Spleen (tissue), 11 donors: ENCODE measurements at regions not wholly inside any gene's neighbourhood (a gene's known extent, or its start where the extent isn't known, plus 50 kb on each side); places are given as distances from the start of the nearest gene placed in this dataset.

Source experiments
- DNase-seq: peaks from one replicate; pipeline ENCODE4 v3.0.0-alpha.2; 2020
- H3K27ac ChIP-seq, 8 donors: fragments of 200-600 bp; sonication (generic) in 7 of 8; 1 replicate in 4 of 8; 2 replicates in 4 of 8; pipeline versions ENCODE4 v1.5.0 to v1.8.0; 2016 to 2021; ENCODE audit warnings: inconsistent platforms in 4 of 8, mild to moderate bottlenecking in 4 of 8, moderate library complexity in 1 of 8
- H3K27me3 ChIP-seq, 7 donors: fragments of 200-600 bp; sonication (generic) in 6 of 7; replicated peaks in 1 of 7; 1 replicate in 4 of 7; 2 replicates in 3 of 7; pipeline versions ENCODE4 v1.5.0 to v1.8.0; 2016 to 2021; ENCODE audit warnings: inconsistent platforms in 3 of 7, mild to moderate bottlenecking in 1 of 7
- H3K36me3 ChIP-seq, 6 donors: fragments of 200-600 bp; sonication (generic) in 5 of 6; 1 replicate in 4 of 6; 2 replicates in 2 of 6; pipeline versions ENCODE4 v1.5.0 to v1.8.0; 2016 to 2021; ENCODE audit warnings: inconsistent platforms in 2 of 6
- H3K4me1 ChIP-seq, 6 donors: fragments of 200-600 bp; sonication (generic) in 5 of 6; 1 replicate in 3 of 6; 2 replicates in 3 of 6; pipeline versions ENCODE4 v1.5.0 to v1.8.0; 2016 to 2021; ENCODE audit warnings: inconsistent platforms in 3 of 6
- H3K4me3 ChIP-seq, 8 donors: fragments of 200-600 bp; sonication (generic) in 7 of 8; 1 replicate in 4 of 8; 2 replicates in 4 of 8; pipeline versions ENCODE4 v1.5.0 to v1.8.0; 2016 to 2021; ENCODE audit warnings: inconsistent platforms in 4 of 8, mild to moderate bottlenecking in 4 of 8, moderate library complexity in 2 of 8
- H3K9me3 ChIP-seq, 8 donors: fragments of 200-600 bp; sonication (generic) in 7 of 8; 1 replicate in 4 of 8; 2 replicates in 4 of 8; pipeline versions ENCODE4 v1.5.0 to v1.8.0; 2016 to 2021; ENCODE audit warnings: inconsistent platforms in 4 of 8
- POLR2A ChIP-seq, 3 donors: fragments of 450-650 bp; IDR thresholded peaks; one replicate each; pipeline ENCODE4 v1.5.1; 2017; ENCODE audit warnings: antibody characterized with exemption in 3 of 3, mild to moderate bottlenecking in 1 of 3
- POLR2AphosphoS5 ChIP-seq, 3 donors: sonication (generic); formaldehyde crosslinking; IDR thresholded peaks; one replicate each; pipeline ENCODE4 v1.5.1; 2017; ENCODE audit warnings: antibody characterized with exemption in 3 of 3
- WGBS, 5 donors: extraction: QIAGEN DNeasy Blood & Tissue Kit in 3 of 5; methylation state at CpG; one replicate each; pipeline versions ENCODE4 v1.1.5 to v1.1.7; 2013 to 2018; 5-methylcytosine and 5-hydroxymethylcytosine counted together
- intact Hi-C: fragments of 100-400 bp; cut with DNase I; formaldehyde crosslinking; loops from one replicate; pipeline ENCODE4 v1.15.0; 2023; ENCODE audit warnings: low total_unique reads
- TF ChIP-seq, protein P1 (sequence below), 11 experiments: fragments of 200-600 bp in 7 of 11; fragments of 450-650 bp in 4 of 11; sonication (generic) in 4 of 11; IDR thresholded peaks in 8 of 11; conservative IDR thresholded peaks in 3 of 11; 1 replicate in 7 of 11; 2 replicates in 4 of 11; pipeline versions ENCODE4 v1.4.0 to v1.8.0; 2016 to 2021; ENCODE audit warnings: antibody characterized with exemption in 11 of 11, inconsistent platforms in 4 of 11, mild to moderate bottlenecking in 1 of 11
- donor health status: healthy with polysubstance abuse.
- donor health status: DM: no; HTN: no; CAD: no; lungs with moderate emphysema.
- donor health status: DM: no; HTN: no; CAD: no.
- donor health status: Bipolar disorder and iron deficiency.
- donor health status: healthy.
- donor health status: DM: no; HTN: no; CAD: no.
- donor health status: DM: yes; HTN: yes; CAD: no.

DNA sequence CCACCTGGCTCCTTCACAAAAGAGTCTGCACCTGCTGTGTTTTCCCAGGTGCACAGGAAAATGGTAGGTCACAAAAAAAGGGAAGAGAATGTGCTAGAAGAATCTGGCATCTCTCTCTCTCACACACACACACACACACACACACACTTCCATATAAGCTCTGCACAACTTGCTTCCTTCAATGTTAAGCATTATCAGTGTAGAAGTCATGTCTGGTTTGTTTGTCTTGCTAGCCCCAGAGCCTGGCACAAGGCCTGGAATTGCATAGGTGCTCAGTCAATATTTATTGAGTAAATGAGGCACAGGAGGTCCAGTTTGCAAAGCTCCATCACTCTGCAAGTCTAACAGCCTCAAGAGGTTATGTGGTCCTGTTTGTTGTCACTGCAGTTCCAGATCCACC lies 867.3 kb upstream of the AUTS2 start:
- H3K4me1 ChIP-seq = no peaks in the 10 kb centered on the region
- intact Hi-C loops = no loop called here
- TF ChIP-seq, protein P1, sequence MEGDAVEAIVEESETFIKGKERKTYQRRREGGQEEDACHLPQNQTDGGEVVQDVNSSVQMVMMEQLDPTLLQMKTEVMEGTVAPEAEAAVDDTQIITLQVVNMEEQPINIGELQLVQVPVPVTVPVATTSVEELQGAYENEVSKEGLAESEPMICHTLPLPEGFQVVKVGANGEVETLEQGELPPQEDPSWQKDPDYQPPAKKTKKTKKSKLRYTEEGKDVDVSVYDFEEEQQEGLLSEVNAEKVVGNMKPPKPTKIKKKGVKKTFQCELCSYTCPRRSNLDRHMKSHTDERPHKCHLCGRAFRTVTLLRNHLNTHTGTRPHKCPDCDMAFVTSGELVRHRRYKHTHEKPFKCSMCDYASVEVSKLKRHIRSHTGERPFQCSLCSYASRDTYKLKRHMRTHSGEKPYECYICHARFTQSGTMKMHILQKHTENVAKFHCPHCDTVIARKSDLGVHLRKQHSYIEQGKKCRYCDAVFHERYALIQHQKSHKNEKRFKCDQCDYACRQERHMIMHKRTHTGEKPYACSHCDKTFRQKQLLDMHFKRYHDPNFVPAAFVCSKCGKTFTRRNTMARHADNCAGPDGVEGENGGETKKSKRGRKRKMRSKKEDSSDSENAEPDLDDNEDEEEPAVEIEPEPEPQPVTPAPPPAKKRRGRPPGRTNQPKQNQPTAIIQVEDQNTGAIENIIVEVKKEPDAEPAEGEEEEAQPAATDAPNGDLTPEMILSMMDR (IDR thresholded peaks at IDR 0.05 in 8 of 11, conservative IDR thresholded peaks at IDR 0.05 in 3 of 11) = no peak
- no peak for TF ChIP-seq POLR2AphosphoS5 (IDR thresholded peaks at IDR 0.05)
- TF ChIP-seq POLR2A (IDR thresholded peaks at IDR 0.05) = no peak
- no peaks in the 10 kb centered on the region for H3K36me3 ChIP-seq
- no peak overlapping the region for H3K4me3 ChIP-seq
- no peak overlapping the region for H3K27ac ChIP-seq
- DNase-seq = no peak
- H3K27me3 ChIP-seq = peaks cover 0 to 15% (median 0%) of the 10 kb centered on the region in 7 donors
- peaks cover 0 to 18% (median 0%) of the 10 kb centered on the region in 8 donors for H3K9me3 ChIP-seq

DNA sequence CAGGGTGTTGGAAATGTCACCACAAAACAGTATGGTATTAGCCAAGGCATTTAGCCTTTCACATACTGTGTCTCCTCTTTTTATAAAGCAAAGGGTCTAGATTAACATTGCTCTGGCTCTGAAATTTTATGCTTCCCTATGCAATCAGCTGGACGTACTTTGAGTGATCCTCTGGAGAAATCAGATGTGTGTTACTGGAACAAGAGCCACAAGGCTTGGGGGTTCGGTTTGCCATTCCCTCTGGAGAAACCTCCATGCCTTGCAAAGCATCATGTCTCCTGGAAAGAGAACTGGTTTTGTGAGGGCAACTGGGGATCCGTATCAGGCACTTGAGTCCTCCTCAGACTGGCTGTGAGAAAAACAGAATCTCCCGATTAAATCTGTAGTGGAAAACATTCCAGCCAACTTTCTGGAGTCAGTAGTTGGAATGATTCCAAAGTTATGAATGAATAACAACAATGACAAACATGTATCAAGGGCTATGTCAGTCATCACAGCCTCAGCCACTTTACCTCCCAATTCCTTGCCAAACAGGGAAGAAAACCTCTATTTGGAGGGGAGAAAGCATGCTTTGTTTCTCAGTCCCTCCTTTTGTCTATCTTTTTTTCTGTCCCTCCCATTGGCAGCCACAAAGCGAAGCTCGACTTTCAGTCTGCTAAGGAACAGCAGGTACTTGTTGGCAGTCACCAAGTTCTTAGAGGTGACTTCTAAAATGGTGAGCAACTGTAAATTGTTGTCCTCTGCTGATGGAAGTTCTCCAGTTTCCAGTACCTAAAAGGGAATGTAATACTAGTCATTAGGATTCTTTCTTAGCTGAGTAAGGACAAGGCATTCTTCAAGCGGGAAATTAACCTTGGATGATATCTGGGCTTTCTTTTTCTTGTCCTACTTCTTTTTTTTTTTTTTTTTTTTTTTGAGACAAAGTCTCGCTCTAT lies 864.8 kb upstream of the AUTS2 start:
- peaks cover 0 to 22% (median 0%) of the 10 kb centered on the region in 8 donors for H3K9me3 ChIP-seq
- TF ChIP-seq, protein P1 (IDR thresholded peaks at IDR 0.05 in 8 of 11, conservative IDR thresholded peaks at IDR 0.05 in 3 of 11) = no peak
- TF ChIP-seq POLR2AphosphoS5 (IDR thresholded peaks at IDR 0.05) = no peak
- no peak for TF ChIP-seq POLR2A (IDR thresholded peaks at IDR 0.05)
- WGBS, 5 donors = 72 to 80% (median 79%) methylated on average over 7 to 8 of the region's 8 CpGs
- H3K4me1 ChIP-seq = no peaks in the 10 kb centered on the region
- no peak overlapping the region for H3K4me3 ChIP-seq
- H3K36me3 ChIP-seq = no peaks in the 10 kb centered on the region
- H3K27ac ChIP-seq = no peak overlapping the region
- H3K27me3 ChIP-seq = peaks cover 0 to 7% (median 0%) of the 10 kb centered on the region in 7 donors
- no peak for DNase-seq
- intact Hi-C loops = no loop called here

DNA sequence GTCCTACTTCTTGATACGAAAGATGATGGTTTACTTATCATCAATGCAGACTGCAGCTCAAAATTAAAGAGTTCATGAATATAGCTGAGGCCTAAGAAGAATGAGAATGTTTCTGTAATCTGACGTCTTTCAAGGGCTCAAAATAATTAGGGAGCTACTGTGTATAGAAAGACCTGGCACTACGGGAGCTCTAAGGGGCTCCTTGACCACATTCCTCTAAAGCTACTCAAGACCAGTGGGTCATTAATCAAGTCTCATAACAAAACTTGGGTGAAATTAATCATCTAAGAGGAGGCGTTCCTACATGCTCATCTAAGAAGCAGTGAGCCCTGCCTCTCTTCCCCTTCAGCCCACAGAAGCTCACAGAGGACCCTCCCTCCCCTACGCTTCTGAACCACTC lies 863.8 kb upstream of the AUTS2 start:
- Histone ChIP-seq H3K27me3 (peaks cover 0 to 7% (median 0%) of the 10 kb centered on the region in 7 donors), H3K27ac (no peak overlapping the region), H3K4me3 (no peak overlapping the region), H3K4me1 (no peaks in the 10 kb centered on the region), H3K36me3 (no peaks in the 10 kb centered on the region), H3K9me3 (peaks cover 0 to 21% (median under 1%) of the 10 kb centered on the region in 8 donors)
- TF ChIP-seq, protein P1 (IDR thresholded peaks at IDR 0.05 in 8 of 11, conservative IDR thresholded peaks at IDR 0.05 in 3 of 11) = no peak
- TF ChIP-seq POLR2A (IDR thresholded peaks at IDR 0.05) = no peak
- TF ChIP-seq POLR2AphosphoS5 (IDR thresholded peaks at IDR 0.05) = no peak
- intact Hi-C loops = no loop called here
- no peak for DNase-seq
- 58 to 70% (median 61%) methylated on average over 5 of the region's 5 CpGs for WGBS, 5 donors

DNA sequence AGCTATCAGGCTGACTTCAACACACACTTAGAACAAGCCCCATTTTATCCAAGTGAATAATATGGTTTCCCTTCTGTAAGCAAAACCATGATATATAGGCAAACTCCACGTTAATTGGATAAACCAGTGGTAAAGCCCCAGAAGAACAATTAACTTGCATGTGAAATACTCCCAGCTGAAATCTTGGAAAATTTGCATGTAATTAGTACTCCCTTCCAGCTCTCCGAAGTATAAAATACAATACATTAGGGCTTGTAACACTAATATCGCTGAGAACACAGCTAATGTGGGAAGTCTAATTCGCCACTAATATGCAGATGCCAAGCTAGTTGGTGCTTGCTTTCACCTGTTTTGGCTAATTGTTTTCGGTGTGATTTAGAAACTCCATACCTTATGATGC lies 859.0 kb upstream of the AUTS2 start:
- Histone ChIP-seq H3K27me3 (peaks cover 0 to 4% (median 0%) of the 10 kb centered on the region in 7 donors), H3K27ac (no peak overlapping the region), H3K9me3 (peaks cover 0 to 20% (median under 1%) of the 10 kb centered on the region in 8 donors), H3K4me1 (no peaks in the 10 kb centered on the region), H3K36me3 (no peaks in the 10 kb centered on the region), H3K4me3 (no peak overlapping the region)
- WGBS, 5 donors = 81 to 93% (median 88%) methylated on average over 5 of the region's 5 CpGs
- TF ChIP-seq POLR2A (IDR thresholded peaks at IDR 0.05) = no peak
- TF ChIP-seq, protein P1 (IDR thresholded peaks at IDR 0.05 in 8 of 11, conservative IDR thresholded peaks at IDR 0.05 in 3 of 11) = no peak
- intact Hi-C loops = no loop called here
- DNase-seq = no peak
